GM21786 (cell line): ENCODE measurements at regions not wholly inside any gene's neighbourhood (a gene's known extent, or its start where the extent isn't known, plus 50 kb on each side); places are given as distances from the start of the nearest gene placed in this dataset.
"Not testable (repeated sequence)": the region's sequence is repeated elsewhere in the genome, so short reads cannot be mapped to it uniquely, and the experiment has no call there.

ENCODE experiments used
- ATAC-seq: cut with Tn5 transposase; IDR thresholded peaks from one replicate; pipeline ENCODE4 v1.9.1; 2021; ENCODE audit not compliant: unreplicated experiment

DNA sequence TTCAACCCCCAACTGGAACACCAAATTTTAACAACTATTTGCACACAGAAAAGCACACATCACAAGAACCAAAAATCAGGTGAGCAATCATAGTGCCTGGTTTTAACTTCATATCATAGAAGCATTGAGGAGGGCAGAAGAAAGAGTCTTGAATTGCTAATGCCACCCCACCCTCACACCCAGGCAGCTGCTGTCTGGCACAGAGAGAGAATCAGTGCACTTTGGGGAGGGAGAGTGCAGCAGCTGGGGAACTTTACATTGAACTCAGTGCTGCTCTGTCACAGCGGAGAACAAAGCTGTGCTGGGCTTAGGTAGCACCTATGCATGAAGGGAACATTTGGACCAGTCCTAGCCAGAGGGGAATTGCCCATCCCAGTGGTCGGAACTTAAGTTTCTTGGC lies 76.0 kb upstream of the KBTBD8 start:
- ATAC-seq = no peak

- ATAC-seq = no peak
These were observed 74.1 kb upstream of the KBTBD8 start for GRCh38 chr3:66923969-66924368.

- no peak for ATAC-seq
These were observed 69.9 kb upstream of the KBTBD8 start for GRCh38 chr3:66928252-66928651.

DNA sequence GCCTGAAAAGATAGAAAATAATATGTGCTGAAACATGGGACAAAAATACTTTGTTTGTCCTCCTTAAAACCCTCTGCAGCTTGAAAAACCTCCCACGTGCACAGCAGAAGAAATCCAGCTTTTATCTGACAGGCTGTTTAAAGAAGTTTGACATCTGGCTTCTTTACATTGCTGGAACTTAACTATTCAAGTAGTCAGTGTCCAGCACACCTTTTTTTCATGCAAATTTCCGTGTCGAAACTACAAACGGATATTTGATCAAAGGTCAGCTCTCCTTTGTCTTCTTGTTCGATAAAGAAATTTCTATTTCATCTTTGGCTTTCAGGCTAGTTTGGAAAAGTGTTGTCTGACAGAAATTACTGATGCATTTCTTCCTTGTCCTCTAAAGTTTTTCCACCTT lies 66.8 kb upstream of the KBTBD8 start:
- ATAC-seq = no peak

GRCh38 chr3:66931699-66932098 lies 66.4 kb upstream of the KBTBD8 start:
- ATAC-seq = no peak

- no peak for ATAC-seq
These were observed 64.9 kb upstream of the KBTBD8 start for GRCh38 chr3:66933233-66933632.

DNA sequence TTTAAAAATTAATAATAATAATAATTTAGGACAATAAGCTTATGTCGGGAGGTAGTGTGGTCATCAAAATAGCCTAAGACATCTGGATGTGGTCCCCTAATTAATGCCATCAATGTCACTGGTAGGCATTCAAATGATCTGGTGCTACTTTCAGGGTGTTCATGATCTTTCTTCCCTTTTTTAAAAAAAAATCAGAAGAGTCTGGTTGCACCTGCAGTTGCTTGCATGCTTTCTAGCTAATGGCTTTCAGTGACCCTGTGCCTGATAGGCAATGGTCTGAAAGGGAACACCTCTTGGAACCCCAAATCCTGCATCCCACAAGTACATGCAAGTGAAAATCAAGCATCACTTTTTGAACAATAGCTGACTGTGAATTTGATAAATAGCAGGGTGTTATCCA lies 64.1 kb upstream of the KBTBD8 start:
- no peak for ATAC-seq

DNA sequence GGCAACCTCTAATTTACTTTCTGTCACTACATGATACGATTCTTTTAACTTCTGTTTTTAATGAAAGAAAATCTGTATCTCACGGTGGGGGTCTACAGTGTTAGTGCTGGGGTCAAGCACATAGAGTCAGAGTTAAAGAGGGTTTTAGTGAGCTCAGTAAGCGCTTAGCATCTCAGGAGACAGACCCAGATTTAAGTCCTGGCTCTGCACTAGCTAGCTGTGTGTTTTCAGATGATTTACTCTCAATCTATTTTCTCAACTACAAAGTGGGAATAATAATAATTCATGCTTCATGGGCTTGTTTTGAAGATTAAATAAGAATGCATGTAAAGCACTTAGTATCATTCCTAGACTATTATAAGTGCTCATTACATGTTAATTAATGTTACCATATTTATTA lies 63.4 kb upstream of the KBTBD8 start:
- no peak for ATAC-seq

- not testable (repeated sequence) for ATAC-seq
These were observed 61.1 kb upstream of the KBTBD8 start for GRCh38 chr3:66937041-66937440.

DNA sequence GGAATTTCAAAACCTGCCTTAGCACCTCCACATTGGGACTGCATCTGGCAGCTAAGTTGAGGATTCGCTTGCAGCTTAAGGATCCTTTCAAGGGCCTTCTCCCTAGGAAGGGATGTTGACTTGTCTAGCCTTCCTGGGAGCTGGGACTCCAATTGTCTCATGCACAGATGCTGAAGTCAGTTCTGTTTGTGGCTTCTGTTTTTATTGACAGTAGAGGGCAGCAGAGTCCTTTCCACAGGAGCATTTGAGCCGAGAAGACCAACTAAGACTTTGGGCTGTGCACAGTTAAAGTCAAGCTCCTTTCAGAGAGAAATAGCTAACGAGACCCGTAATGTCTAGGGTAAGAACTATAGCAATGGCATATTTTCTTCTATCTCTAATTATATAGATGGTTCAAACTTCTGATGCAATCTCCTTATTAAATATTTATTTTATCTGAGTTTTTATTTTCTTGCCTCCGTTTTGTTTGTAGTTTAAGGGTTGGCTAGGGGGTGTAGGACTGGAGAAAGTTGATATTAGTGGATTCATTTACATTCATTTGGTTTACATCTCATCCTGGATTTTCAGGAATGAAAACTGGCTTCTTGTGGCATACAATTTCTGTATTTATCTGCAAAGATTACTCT lies 59.7 kb upstream of the KBTBD8 start:
- peak; percentile 77 for ATAC-seq

DNA sequence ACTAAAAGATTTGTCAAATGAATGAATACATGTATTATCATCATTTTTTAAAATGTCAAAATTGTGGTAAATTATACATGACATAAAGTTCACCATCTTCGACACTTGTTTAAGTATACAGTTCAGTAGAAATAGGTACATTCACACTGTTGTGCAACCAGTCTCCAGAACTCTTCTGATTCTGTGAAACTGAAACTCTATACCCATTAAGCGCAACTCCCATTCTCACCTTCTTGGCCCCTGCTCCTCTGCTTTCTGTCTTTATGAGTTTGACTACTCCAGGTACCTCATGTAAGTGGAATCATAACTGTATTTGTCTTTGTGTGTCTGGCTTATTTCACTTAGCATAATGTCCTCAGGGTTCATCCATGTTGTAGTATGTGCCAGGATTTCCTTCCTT lies 50.1 kb upstream of the KBTBD8 start:
- no peak for ATAC-seq
